ENCODE measurements at regions not wholly inside any gene's neighbourhood (a gene's known extent, or its start where the extent isn't known, plus 50 kb on each side); places are given as distances from the start of the nearest gene placed in this dataset.

DNA sequence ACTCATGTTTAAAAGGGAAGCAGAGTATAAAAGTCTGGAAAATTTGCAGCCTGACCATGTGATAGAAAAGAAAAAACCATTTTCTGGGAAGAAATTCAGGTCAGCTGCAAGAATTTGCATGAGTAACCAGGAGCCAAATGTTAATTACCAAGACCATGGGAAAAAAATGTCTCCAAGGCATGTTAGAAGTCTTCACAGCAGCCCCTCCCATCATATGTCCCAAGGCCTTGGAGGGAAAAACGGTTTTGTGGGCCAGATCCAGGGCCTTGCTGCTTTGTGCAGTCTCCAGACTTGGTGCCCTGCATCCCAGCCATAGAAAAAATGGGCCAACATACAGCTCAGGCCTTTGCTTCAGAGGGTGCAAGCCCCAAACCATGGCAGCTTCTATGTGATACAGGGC lies 1019.6 kb upstream of the SORCS1 start:
- no peaks in the 10 kb centered on the region for H3K36me3 Mint-ChIP-seq (ENCODE audit: low read depth)
- no peak for TF ChIP-seq POLR2AphosphoS5 (IDR thresholded peaks at IDR 0.05; ENCODE audit: low read depth)
- TF ChIP-seq, protein P1, sequence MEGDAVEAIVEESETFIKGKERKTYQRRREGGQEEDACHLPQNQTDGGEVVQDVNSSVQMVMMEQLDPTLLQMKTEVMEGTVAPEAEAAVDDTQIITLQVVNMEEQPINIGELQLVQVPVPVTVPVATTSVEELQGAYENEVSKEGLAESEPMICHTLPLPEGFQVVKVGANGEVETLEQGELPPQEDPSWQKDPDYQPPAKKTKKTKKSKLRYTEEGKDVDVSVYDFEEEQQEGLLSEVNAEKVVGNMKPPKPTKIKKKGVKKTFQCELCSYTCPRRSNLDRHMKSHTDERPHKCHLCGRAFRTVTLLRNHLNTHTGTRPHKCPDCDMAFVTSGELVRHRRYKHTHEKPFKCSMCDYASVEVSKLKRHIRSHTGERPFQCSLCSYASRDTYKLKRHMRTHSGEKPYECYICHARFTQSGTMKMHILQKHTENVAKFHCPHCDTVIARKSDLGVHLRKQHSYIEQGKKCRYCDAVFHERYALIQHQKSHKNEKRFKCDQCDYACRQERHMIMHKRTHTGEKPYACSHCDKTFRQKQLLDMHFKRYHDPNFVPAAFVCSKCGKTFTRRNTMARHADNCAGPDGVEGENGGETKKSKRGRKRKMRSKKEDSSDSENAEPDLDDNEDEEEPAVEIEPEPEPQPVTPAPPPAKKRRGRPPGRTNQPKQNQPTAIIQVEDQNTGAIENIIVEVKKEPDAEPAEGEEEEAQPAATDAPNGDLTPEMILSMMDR (conservative IDR thresholded peaks at IDR 0.05; ENCODE audit: low read depth in 2 of 2), result no peak
- no peak for TF ChIP-seq JUNB (IDR thresholded peaks at IDR 0.05; ENCODE audit: unreplicated experiment)
- TF ChIP-seq EZH2 (IDR thresholded peaks at IDR 0.05; ENCODE audit: low read depth, unreplicated experiment), result no peak
- no peak for TF ChIP-seq CREB1 (CRISPR knock-in tag; IDR thresholded peaks at IDR 0.05; ENCODE audit: low read depth)
- no peak for TF ChIP-seq ZNF114 (CRISPR knock-in tag; IDR thresholded peaks at IDR 0.05)
- TF ChIP-seq, protein P2, sequence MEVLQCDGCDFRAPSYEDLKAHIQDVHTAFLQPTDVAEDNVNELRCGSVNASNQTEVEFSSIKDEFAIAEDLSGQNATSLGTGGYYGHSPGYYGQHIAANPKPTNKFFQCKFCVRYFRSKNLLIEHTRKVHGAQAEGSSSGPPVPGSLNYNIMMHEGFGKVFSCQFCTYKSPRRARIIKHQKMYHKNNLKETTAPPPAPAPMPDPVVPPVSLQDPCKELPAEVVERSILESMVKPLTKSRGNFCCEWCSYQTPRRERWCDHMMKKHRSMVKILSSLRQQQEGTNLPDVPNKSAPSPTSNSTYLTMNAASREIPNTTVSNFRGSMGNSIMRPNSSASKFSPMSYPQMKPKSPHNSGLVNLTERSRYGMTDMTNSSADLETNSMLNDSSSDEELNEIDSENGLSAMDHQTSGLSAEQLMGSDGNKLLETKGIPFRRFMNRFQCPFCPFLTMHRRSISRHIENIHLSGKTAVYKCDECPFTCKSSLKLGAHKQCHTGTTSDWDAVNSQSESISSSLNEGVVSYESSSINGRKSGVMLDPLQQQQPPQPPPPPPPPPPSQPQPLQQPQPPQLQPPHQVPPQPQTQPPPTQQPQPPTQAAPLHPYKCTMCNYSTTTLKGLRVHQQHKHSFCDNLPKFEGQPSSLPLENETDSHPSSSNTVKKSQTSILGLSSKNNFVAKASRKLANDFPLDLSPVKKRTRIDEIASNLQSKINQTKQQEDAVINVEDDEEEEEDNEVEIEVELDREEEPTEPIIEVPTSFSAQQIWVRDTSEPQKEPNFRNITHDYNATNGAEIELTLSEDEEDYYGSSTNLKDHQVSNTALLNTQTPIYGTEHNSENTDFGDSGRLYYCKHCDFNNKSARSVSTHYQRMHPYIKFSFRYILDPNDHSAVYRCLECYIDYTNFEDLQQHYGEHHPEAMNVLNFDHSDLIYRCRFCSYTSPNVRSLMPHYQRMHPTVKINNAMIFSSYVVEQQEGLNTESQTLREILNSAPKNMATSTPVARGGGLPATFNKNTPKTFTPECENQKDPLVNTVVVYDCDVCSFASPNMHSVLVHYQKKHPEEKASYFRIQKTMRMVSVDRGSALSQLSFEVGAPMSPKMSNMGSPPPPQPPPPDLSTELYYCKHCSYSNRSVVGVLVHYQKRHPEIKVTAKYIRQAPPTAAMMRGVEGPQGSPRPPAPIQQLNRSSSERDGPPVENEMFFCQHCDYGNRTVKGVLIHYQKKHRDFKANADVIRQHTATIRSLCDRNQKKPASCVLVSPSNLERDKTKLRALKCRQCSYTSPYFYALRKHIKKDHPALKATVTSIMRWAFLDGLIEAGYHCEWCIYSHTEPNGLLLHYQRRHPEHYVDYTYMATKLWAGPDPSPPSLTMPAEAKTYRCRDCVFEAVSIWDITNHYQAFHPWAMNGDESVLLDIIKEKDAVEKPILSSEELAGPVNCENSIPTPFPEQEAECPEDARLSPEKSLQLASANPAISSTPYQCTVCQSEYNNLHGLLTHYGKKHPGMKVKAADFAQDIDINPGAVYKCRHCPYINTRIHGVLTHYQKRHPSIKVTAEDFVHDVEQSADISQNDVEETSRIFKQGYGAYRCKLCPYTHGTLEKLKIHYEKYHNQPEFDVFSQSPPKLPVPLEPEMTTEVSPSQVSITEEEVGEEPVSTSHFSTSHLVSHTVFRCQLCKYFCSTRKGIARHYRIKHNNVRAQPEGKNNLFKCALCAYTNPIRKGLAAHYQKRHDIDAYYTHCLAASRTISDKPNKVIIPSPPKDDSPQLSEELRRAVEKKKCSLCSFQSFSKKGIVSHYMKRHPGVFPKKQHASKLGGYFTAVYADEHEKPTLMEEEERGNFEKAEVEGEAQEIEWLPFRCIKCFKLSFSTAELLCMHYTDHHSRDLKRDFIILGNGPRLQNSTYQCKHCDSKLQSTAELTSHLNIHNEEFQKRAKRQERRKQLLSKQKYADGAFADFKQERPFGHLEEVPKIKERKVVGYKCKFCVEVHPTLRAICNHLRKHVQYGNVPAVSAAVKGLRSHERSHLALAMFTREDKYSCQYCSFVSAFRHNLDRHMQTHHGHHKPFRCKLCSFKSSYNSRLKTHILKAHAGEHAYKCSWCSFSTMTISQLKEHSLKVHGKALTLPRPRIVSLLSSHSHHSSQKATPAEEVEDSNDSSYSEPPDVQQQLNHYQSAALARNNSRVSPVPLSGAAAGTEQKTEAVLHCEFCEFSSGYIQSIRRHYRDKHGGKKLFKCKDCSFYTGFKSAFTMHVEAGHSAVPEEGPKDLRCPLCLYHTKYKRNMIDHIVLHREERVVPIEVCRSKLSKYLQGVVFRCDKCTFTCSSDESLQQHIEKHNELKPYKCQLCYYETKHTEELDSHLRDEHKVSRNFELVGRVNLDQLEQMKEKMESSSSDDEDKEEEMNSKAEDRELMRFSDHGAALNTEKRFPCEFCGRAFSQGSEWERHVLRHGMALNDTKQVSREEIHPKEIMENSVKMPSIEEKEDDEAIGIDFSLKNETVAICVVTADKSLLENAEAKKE (CRISPR knock-in tag; IDR thresholded peaks at IDR 0.05), result no peak
- TF ChIP-seq, protein P3, sequence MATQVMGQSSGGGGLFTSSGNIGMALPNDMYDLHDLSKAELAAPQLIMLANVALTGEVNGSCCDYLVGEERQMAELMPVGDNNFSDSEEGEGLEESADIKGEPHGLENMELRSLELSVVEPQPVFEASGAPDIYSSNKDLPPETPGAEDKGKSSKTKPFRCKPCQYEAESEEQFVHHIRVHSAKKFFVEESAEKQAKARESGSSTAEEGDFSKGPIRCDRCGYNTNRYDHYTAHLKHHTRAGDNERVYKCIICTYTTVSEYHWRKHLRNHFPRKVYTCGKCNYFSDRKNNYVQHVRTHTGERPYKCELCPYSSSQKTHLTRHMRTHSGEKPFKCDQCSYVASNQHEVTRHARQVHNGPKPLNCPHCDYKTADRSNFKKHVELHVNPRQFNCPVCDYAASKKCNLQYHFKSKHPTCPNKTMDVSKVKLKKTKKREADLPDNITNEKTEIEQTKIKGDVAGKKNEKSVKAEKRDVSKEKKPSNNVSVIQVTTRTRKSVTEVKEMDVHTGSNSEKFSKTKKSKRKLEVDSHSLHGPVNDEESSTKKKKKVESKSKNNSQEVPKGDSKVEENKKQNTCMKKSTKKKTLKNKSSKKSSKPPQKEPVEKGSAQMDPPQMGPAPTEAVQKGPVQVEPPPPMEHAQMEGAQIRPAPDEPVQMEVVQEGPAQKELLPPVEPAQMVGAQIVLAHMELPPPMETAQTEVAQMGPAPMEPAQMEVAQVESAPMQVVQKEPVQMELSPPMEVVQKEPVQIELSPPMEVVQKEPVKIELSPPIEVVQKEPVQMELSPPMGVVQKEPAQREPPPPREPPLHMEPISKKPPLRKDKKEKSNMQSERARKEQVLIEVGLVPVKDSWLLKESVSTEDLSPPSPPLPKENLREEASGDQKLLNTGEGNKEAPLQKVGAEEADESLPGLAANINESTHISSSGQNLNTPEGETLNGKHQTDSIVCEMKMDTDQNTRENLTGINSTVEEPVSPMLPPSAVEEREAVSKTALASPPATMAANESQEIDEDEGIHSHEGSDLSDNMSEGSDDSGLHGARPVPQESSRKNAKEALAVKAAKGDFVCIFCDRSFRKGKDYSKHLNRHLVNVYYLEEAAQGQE (IDR thresholded peaks at IDR 0.05; ENCODE audit: unreplicated experiment), result no peak
- TF ChIP-seq EZH2phosphoT487 (IDR thresholded peaks at IDR 0.05; ENCODE audit: unreplicated experiment), result no peak
- TF ChIP-seq, protein P4, sequence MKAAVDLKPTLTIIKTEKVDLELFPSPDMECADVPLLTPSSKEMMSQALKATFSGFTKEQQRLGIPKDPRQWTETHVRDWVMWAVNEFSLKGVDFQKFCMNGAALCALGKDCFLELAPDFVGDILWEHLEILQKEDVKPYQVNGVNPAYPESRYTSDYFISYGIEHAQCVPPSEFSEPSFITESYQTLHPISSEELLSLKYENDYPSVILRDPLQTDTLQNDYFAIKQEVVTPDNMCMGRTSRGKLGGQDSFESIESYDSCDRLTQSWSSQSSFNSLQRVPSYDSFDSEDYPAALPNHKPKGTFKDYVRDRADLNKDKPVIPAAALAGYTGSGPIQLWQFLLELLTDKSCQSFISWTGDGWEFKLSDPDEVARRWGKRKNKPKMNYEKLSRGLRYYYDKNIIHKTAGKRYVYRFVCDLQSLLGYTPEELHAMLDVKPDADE (IDR thresholded peaks at IDR 0.05), result no peak
- no peak for TF ChIP-seq NANOG (IDR thresholded peaks at IDR 0.05; ENCODE audit: borderline replicate concordance)
- no peak for TF ChIP-seq STAT1 (IDR thresholded peaks at IDR 0.05; ENCODE audit: unreplicated experiment)
- no peak for TF ChIP-seq ZNF331 (CRISPR knock-in tag; IDR thresholded peaks at IDR 0.05; ENCODE audit: low read depth)
- no peaks in the 10 kb centered on the region for H3K9me3 Mint-ChIP-seq
- H3K79me2 ChIP-seq (replicated peaks; ENCODE audit: insufficient read depth), result no peaks in the 10 kb centered on the region
- DNase-seq (ENCODE audit: low spot score) (no peak), ATAC-seq (no peak)
- H3K27me3 ChIP-seq (ENCODE audit: insufficient read depth), result no peaks in the 10 kb centered on the region
- no peak overlapping the region for H3K4me3 ChIP-seq
- H3K9me2 ChIP-seq (ENCODE audit: insufficient read depth), result no peaks in the 10 kb centered on the region; the same call in 1 of the 2 replicates
- peaks cover 7% of the 10 kb centered on the region; the same call in 2 of the 3 replicates for H3K4me1 Mint-ChIP-seq
- H3F3A ChIP-seq (replicated peaks; ENCODE audit: low read depth), result no peaks in the 10 kb centered on the region
- H3K4me3 Mint-ChIP-seq, result no peak overlapping the region
- H3K4me1 ChIP-seq (ENCODE audit: insufficient read depth), result peaks cover 7% of the 10 kb centered on the region; the same call in 1 of the 2 replicates
- no peak overlapping the region for H3K27ac ChIP-seq (ENCODE audit: low read depth)
- no peaks in the 10 kb centered on the region for H3K36me3 ChIP-seq (ENCODE audit: insufficient read depth)
- H3K4me2 ChIP-seq, result no peak overlapping the region
- H2AFZ ChIP-seq, result no peak overlapping the region
- no peaks in the 10 kb centered on the region for H3K27me3 Mint-ChIP-seq (ENCODE audit: insufficient read depth, low read depth, poor library complexity)
- no peak overlapping the region for H3K27ac Mint-ChIP-seq
- H4K20me1 ChIP-seq (replicated peaks; ENCODE audit: insufficient read depth), result no peaks in the 10 kb centered on the region

Data from GM23338 (cell line).